ENCODE measurements at regions not wholly inside any gene's neighbourhood (a gene's known extent, or its start where the extent isn't known, plus 50 kb on each side); places are given as distances from the start of the nearest gene placed in this dataset.

DNA sequence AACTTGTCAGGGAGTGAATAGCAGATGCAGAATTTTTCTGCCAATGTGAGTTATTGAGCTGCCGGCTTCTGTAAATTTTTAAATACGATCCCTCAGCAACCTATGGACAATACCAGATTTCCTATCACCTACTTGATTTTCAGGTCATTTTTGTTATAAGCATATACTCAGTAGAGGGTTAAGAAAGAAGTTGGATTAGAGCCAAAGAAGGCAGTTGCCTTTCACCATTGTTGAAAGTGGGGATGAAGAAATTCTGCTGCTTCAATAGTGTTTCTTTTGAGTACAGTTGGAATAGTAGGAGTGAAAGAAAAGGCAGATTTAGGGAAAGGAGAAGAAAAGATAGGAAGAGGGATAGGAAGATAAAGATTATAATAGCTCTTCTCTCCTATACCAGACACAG is 197.1 kb downstream of the ATP23 start:
- DNase-seq (ENCODE audit: low spot score) = no peak

- no peak for DNase-seq (ENCODE audit: low spot score)
These were observed 198.5 kb downstream of the ATP23 start for GRCh38 chr12:58139894-58140293.

- DNase-seq (ENCODE audit: low spot score) = no peak
These were observed 199.0 kb downstream of the ATP23 start for GRCh38 chr12:58140395-58140794.

- no peak for DNase-seq (ENCODE audit: low spot score)
These were observed 201.6 kb downstream of the ATP23 start for GRCh38 chr12:58142991-58143390.

DNA sequence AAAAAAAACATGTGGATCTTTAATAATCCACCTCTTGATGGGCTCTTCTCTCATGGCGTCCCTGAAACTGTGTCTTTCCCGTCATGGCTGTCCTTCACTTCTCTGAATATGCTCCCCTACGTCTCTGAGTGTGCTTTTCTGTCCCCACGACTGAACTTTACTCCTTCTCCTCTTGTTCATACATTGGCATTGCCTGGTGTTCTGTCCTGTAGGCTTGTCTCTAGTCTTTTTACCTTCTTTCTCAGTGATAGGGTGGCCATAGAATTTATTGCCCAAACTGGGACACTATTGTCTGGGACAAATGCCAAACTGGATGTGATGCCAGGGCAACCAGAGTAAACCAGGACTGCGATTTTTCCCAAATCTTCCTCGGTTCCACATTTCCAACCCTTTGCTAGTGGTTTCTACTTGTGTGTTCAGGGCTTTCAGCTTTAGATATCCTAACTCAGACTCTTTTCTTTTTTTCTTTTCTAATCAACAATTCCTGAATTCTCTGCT is 202.2 kb downstream of the ATP23 start:
- DNase-seq (ENCODE audit: low spot score) = no peak

- DNase-seq (ENCODE audit: low spot score) = peak; percentile 63
These were observed 207.0 kb downstream of the ATP23 start for GRCh38 chr12:58148405-58148804.

DNA sequence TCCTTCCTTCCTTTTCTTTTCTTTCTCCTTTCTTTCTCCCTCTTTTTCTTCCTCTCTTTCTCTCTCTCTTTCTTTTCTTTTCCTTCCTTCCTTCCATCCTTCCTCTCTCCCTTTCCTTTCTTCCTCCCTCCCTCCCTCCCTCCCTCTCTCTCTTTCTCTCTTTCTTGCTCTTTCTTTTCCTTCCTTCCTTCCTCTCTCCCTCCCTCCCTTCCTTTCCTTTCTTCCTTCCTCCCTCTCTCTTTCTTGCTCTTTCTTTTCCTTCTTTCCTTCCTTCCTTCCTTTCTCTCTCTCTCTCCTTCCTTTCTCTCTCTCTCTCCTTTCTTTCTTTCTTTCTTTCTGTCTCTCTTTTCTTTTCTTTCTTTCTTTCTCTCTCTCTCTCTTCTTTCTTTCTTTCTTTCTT is 207.6 kb downstream of the ATP23 start:
- DNase-seq (ENCODE audit: low spot score) = no peak

GRCh38 chr12:58154359-58154758 is 213.0 kb downstream of the ATP23 start:
- DNase-seq (ENCODE audit: low spot score) = no peak

- no peak for DNase-seq (ENCODE audit: low spot score)
These were observed 215.3 kb downstream of the ATP23 start for GRCh38 chr12:58156697-58157096.

GRCh38 chr12:58159941-58160340 is 218.6 kb downstream of the ATP23 start:
- no peak for DNase-seq (ENCODE audit: low spot score)

GRCh38 chr12:58161773-58162172 is 220.4 kb downstream of the ATP23 start:
- DNase-seq (ENCODE audit: low spot score) = no peak

DNA sequence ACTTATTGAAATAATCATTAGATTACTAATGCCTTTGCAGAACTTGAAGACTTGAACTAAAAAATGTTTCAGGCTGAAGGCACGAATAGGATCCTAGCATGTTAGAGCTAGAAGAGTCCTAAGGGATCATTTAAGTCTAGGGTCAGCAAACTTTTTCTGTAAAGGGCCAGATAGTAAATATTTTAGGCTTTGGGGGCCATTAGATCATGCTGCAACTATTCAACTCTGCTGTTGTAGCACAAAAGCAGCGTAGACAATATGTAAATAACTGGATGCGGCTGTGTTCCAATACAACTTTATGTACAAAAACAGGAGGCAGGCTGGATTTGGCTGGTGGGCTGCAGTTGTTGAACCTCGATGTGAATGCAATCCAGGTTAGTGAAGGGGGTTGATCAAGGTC is 221.7 kb downstream of the ATP23 start:
- no peak for DNase-seq (ENCODE audit: low spot score)

GRCh38 chr12:58166643-58167042 is 225.3 kb downstream of the ATP23 start:
- no peak for DNase-seq (ENCODE audit: low spot score)

DNA sequence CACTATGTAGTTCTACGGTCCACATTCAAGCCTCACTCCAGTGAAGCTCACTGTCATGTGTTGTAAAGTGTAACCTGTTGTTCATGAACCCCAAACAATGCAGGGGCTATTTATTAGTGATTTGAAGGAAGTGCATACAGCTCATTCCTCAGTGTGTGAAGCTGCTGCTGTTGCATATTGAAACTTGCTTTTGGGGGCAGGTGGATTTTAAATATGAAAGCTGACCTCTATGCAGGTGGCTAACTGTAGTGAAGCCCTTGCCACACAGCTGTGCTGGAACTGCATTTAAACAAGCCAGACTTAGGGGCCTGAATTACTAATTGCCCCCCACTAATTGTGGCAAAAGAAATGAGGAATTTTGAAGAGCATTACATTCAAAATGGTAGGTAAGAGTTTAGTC is 226.3 kb downstream of the ATP23 start:
- DNase-seq (ENCODE audit: low spot score) = no peak

DNA sequence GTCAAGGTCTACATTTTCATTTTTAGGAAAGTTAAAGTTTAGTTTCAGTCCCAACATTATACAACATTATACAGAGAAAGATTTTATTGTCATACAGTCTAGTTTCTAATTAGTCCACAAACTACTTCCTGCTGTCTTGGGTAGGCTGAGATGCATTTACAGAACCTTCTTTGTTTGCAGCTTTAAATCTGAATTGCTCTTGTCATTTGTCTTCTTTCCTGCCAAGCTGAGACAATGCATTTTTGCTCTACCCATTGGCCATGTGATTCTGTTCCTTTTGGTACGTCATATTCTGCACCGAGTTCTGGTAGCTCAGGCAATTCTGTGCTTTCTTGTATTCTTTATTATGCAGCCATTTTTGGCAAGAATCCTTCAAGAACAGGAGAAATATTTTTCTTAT is 228.5 kb downstream of the ATP23 start:
- no peak for DNase-seq (ENCODE audit: low spot score)

- DNase-seq (ENCODE audit: low spot score) = no peak
These were observed 230.5 kb downstream of the ATP23 start for GRCh38 chr12:58171914-58172313.

DNA sequence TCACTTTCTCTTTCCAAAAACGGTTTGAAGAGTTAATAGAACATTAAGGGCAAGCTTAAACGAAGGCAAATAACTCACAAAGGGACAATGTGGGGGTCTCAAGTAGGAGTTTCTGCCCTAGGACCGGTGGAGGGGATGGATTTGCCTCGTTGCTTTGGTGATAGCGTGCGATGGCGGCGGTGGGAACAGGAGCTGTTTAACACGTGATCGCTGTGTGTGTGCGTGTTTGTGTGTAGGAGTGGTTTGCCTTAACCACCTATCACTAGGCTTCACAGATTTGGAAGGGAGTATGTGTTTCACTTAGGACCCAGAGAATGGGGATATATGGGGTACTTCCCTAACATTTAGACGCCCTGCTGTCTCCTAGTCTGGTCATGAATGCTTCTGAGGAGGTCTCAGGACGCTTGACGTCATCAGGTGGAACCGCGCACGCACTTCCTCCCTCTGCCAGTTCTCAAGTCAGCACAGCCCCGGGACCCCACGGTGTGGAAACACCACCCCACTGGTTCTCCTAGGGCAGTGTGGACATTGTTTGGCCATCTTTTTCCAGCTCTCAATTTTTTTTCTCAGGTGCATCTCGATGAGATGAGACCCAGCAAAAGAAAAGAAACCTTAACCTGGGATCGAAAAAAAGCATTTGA is 231.2 kb downstream of the ATP23 start:
- no peak for DNase-seq (ENCODE audit: low spot score)

GRCh38 chr12:58174316-58174715 is 232.9 kb downstream of the ATP23 start:
- DNase-seq (ENCODE audit: low spot score) = no peak

GRCh38 chr12:58176296-58176869 is 235.0 kb downstream of the ATP23 start:
- DNase-seq (ENCODE audit: low spot score) = peak; percentile 84

GRCh38 chr12:58177366-58177765 is 236.0 kb downstream of the ATP23 start:
- no peak for DNase-seq (ENCODE audit: low spot score)

GRCh38 chr12:58184212-58184611 is 242.8 kb downstream of the ATP23 start:
- no peak for DNase-seq (ENCODE audit: low spot score)

GRCh38 chr12:58186401-58186800 is 245.0 kb downstream of the ATP23 start:
- DNase-seq (ENCODE audit: low spot score) = no peak

DNA sequence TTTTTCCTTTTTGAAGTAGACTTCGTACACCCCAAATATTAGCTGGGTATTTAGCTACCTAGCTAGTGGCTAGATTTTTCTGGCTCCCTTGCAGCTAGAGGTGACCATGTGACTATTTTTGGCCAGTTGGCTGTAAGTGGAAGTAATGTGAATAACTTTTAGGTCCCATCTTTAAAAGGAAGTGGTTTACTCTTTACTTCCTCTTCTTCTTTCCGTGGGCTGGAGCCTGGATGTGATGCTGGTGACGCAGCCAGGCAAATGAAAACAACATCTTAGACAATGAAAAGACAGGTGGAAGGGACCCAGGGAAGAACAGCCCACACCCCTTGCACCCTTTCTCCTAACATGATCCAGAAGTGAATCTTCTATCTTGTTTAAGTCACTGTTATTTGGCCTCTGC is 245.5 kb downstream of the ATP23 start:
- DNase-seq (ENCODE audit: low spot score) = no peak

DNA sequence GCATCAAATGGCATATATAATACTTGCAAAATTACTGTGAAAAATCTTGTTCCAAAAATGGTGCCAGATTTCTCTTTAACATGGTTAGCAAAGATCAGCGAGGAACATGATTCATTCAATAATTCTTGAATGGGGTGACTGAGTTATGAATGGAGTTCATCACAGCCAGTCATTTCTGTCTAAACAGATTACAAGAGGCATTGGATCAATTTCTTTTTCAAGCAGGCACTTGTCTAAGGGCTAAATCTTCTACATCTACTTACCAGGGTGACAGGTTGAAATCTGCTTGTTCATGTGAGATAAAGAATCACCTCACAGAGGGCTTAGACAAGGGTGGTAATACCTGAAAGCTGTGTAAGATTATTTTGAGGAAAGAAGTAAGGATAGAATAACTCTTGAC is 247.7 kb downstream of the ATP23 start:
- DNase-seq (ENCODE audit: low spot score) = no peak

Measured in HT-29 (cell line).